ENCODE measurements at regions not wholly inside any gene's neighbourhood (a gene's known extent, or its start where the extent isn't known, plus 50 kb on each side); places are given as distances from the start of the nearest gene placed in this dataset.

DNA sequence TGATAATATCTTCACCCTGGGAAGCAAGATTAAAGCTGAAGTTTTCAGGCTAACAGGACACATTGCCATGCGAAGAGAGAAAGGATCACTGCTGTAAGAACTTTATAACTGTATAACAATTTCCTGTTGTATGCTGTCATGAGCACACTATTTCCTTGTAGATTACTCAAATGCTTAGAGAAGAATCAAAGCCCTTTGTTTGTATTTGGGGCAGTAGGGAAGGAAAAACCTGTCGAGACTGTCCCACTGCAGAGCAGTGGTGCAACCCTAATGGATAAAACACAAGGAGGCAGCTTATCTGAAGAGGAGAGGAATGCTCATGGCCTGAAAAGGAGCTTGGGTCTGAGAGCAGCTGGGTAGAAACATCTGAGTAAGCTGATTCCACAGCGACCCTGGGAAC is 327.7 kb upstream of the NPSR1 start:
- intact Hi-C loops (cut with micrococcal nuclease) (no loop called here), in situ Hi-C loops (cut with MboI) (no loop called here)
- Histone ChIP-seq H3K9me1 (ENCODE audit: control insufficient read depth, insufficient read depth, low read length) (no peaks in the 10 kb centered on the region), H3K4me1 (replicated peaks in 1 of 2; ENCODE audit: control insufficient read depth in 2 of 2, insufficient read depth in 2 of 2, low read length in 2 of 2) (no peaks in the 10 kb centered on the region), H3K27ac (ENCODE audit: extremely low read depth, low read depth, low read length) (no peak overlapping the region), H3K36me3 (ENCODE audit: control insufficient read depth, insufficient read depth, low read length) (no peaks in the 10 kb centered on the region), H3K4me2 (ENCODE audit: insufficient read depth, low read length) (no peak overlapping the region), H4K20me1 (replicated peaks; ENCODE audit: control insufficient read depth, insufficient read depth, low read length) (no peaks in the 10 kb centered on the region), H3K4me3 (no peak overlapping the region), H2AFZ (ENCODE audit: low read depth, low read length) (no peak overlapping the region), H3K9me3 (replicated peaks; ENCODE audit: control insufficient read depth, insufficient read depth, low read depth, low read length) (no peaks in the 10 kb centered on the region; the same call in 1 of the 2 replicates), H3K27me3 (ENCODE audit: control insufficient read depth in 2 of 2, insufficient read depth in 2 of 2, low read length in 2 of 2) (no peaks in the 10 kb centered on the region), H3K79me2 (ENCODE audit: control insufficient read depth, insufficient read depth, low read length) (no peaks in the 10 kb centered on the region), H3K9ac (ENCODE audit: insufficient read depth in 1 of 2, low read depth in 2 of 2, low read length in 2 of 2) (no peak overlapping the region)
- ChIA-PET CTCF (ENCODE audit: low intra/inter-chr PET ratio) (no interaction called here), POLR2A (no interaction called here)
- no TSS peak for BruUV-seq (replicated peaks)
- 3% methylated on average over 3 of the region's 3 CpGs for WGBS (ENCODE audit: insufficient coverage, low coverage, missing lambda C conversion rate)
- TF ChIP-seq, protein P1, sequence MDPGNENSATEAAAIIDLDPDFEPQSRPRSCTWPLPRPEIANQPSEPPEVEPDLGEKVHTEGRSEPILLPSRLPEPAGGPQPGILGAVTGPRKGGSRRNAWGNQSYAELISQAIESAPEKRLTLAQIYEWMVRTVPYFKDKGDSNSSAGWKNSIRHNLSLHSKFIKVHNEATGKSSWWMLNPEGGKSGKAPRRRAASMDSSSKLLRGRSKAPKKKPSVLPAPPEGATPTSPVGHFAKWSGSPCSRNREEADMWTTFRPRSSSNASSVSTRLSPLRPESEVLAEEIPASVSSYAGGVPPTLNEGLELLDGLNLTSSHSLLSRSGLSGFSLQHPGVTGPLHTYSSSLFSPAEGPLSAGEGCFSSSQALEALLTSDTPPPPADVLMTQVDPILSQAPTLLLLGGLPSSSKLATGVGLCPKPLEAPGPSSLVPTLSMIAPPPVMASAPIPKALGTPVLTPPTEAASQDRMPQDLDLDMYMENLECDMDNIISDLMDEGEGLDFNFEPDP (CRISPR knock-in tag; IDR thresholded peaks at IDR 0.05) = no peak
- TF ChIP-seq ZNF354B (CRISPR knock-in tag; IDR thresholded peaks at IDR 0.05) (no peak), CXXC5 (CRISPR knock-in tag; IDR thresholded peaks at IDR 0.05) (no peak), HDAC8 (tag; IDR thresholded peaks at IDR 0.05) (no peak), KLF13 (tag; IDR thresholded peaks at IDR 0.05; ENCODE audit: borderline replicate concordance, low read depth) (no peak)
- FAIRE-seq = no peak
- DNase-seq (ENCODE audit: extremely low read depth in 1 of 4, low spot score in 3 of 4) = no peak
- no peak for ATAC-seq

GRCh38 chr7:34331102-34331501 is 326.9 kb upstream of the NPSR1 start:
- Histone ChIP-seq H3K9me1 (ENCODE audit: control insufficient read depth, insufficient read depth, low read length) (no peaks in the 10 kb centered on the region), H3K27me3 (ENCODE audit: control insufficient read depth in 2 of 2, insufficient read depth in 2 of 2, low read length in 2 of 2) (no peaks in the 10 kb centered on the region), H3K4me3 (no peak overlapping the region), H3K9me3 (replicated peaks; ENCODE audit: control insufficient read depth, insufficient read depth, low read depth, low read length) (no peaks in the 10 kb centered on the region; the same call in 1 of the 2 replicates), H3K9ac (ENCODE audit: insufficient read depth in 1 of 2, low read depth in 2 of 2, low read length in 2 of 2) (no peak overlapping the region), H3K79me2 (ENCODE audit: control insufficient read depth, insufficient read depth, low read length) (no peaks in the 10 kb centered on the region), H2AFZ (ENCODE audit: low read depth, low read length) (no peak overlapping the region), H3K4me2 (ENCODE audit: insufficient read depth, low read length) (no peak overlapping the region), H3K4me1 (replicated peaks in 1 of 2; ENCODE audit: control insufficient read depth in 2 of 2, insufficient read depth in 2 of 2, low read length in 2 of 2) (no peaks in the 10 kb centered on the region), H3K36me3 (ENCODE audit: control insufficient read depth, insufficient read depth, low read length) (no peaks in the 10 kb centered on the region), H3K27ac (ENCODE audit: extremely low read depth, low read depth, low read length) (no peak overlapping the region), H4K20me1 (replicated peaks; ENCODE audit: control insufficient read depth, insufficient read depth, low read length) (no peaks in the 10 kb centered on the region)
- BruUV-seq (replicated peaks) = no TSS peak
- DNase-seq (ENCODE audit: extremely low read depth in 1 of 4, low spot score in 3 of 4) (no peak), ATAC-seq (no peak), FAIRE-seq (no peak)
- CTCF ChIA-PET (ENCODE audit: low intra/inter-chr PET ratio) = no interaction called here
- 0% methylated on average over 2 of the region's 2 CpGs for WGBS (ENCODE audit: insufficient coverage, low coverage, missing lambda C conversion rate)
- intact Hi-C loops (cut with micrococcal nuclease) = no loop called here
- in situ Hi-C loops (cut with MboI) = no loop called here
- POLR2A ChIA-PET = no interaction called here
- TF ChIP-seq ZNF24 (IDR thresholded peaks at IDR 0.05) (no peak), STAG1 (CRISPR knock-in tag; IDR thresholded peaks at IDR 0.05; ENCODE audit: borderline replicate concordance) (no peak), ZNF655 (CRISPR knock-in tag; IDR thresholded peaks at IDR 0.05) (no peak), ESRRA (IDR thresholded peaks at IDR 0.05; ENCODE audit: borderline replicate concordance, low read depth) (no peak), TAF1 (IDR thresholded peaks at IDR 0.05; ENCODE audit: control insufficient read depth, extremely low read depth, insufficient read depth, low read length, severe bottlenecking) (no peak), PHB (CRISPR knock-in tag; IDR thresholded peaks at IDR 0.05) (no peak), TEAD1 (CRISPR knock-in tag; IDR thresholded peaks at IDR 0.05) (no peak), ZNF316 (IDR thresholded peaks at IDR 0.05) (no peak), ZBTB8A (IDR thresholded peaks at IDR 0.05; ENCODE audit: partially characterized antibody) (no peak), TBL1XR1 (IDR thresholded peaks at IDR 0.05; ENCODE audit: low read length in 2 of 2) (no peak), CCAR2 (IDR thresholded peaks at IDR 0.05; ENCODE audit: low read depth, low read length) (no peak)
